DOHH2 (cell line): ENCODE measurements at regions not wholly inside any gene's neighbourhood (a gene's known extent, or its start where the extent isn't known, plus 50 kb on each side); places are given as distances from the start of the nearest gene placed in this dataset.
"Not testable (repeated sequence)": the region's sequence is repeated elsewhere in the genome, so short reads cannot be mapped to it uniquely, and the experiment has no call there.

ENCODE experiments used
- H3F3A ChIP-seq: fragments of 200-600 bp; sonication (generic), shearing (Covaris generic); 2 replicates; pipeline ENCODE4 v1.6.0; 2016; ENCODE audit warnings: antibody characterized with exemption, mild to moderate bottlenecking; ENCODE audit not compliant: control insufficient read depth, insufficient read depth
- H3K27ac ChIP-seq: fragments of 200-600 bp; sonication (generic); 2 replicates; pipeline ENCODE4 v1.5.1; 2014; ENCODE audit warnings: low read depth, mild to moderate bottlenecking, low read length, moderate library complexity
- H3K27me3 ChIP-seq: fragments of 200-600 bp; sonication (generic); 2 replicates; pipeline ENCODE4 v1.6.1; 2014; ENCODE audit warnings: mild to moderate bottlenecking, low read length, mixed read lengths; ENCODE audit not compliant: control insufficient read depth
- H3K36me3 ChIP-seq: fragments of 200-600 bp; sonication (generic); 2 replicates; pipeline ENCODE4 v1.6.1; 2014; ENCODE audit warnings: mild to moderate bottlenecking, low read length, moderate library complexity, mixed read lengths; ENCODE audit not compliant: control insufficient read depth
- H3K4me1 ChIP-seq: fragments of 200-600 bp; sonication (generic); 2 replicates; pipeline ENCODE4 v1.6.1; 2014; ENCODE audit warnings: mild to moderate bottlenecking, low read length, mixed read lengths; ENCODE audit not compliant: control insufficient read depth
- H3K4me2 ChIP-seq: fragments of 200-600 bp; sonication (generic); 2 replicates; pipeline ENCODE4 v1.6.0; 2014; ENCODE audit warnings: mild to moderate bottlenecking, low read length, moderate library complexity
- H3K4me3 ChIP-seq: fragments of 200-600 bp; sonication (generic); 2 replicates; pipeline ENCODE4 v1.5.1; 2014; ENCODE audit warnings: mild to moderate bottlenecking, low read length, mixed read lengths
- H3K79me2 ChIP-seq: fragments of 200-600 bp; sonication (generic); 2 replicates; pipeline ENCODE4 v1.6.1; 2014; ENCODE audit warnings: mild to moderate bottlenecking, low read length, mixed read lengths; ENCODE audit not compliant: control insufficient read depth
- H3K9me2 ChIP-seq: fragments of 200-600 bp; sonication (generic); replicated peaks from 2 replicates; pipeline ENCODE4 v1.6.1; 2014; ENCODE audit warnings: mild to moderate bottlenecking, low read length, mixed read lengths; ENCODE audit not compliant: control insufficient read depth
- H3K9me3 ChIP-seq: fragments of 200-600 bp; sonication (generic); 2 replicates; pipeline ENCODE4 v1.6.1; 2014; ENCODE audit warnings: antibody characterized with exemption, low read length, mixed read lengths; ENCODE audit not compliant: control insufficient read depth, insufficient read depth
- H4K20me1 ChIP-seq: fragments of 200-600 bp; sonication (generic); 2 replicates; pipeline ENCODE4 v1.6.0; 2014; ENCODE audit warnings: low read depth, mild to moderate bottlenecking, antibody characterized with exemption, low read length, moderate library complexity; ENCODE audit not compliant: control insufficient read depth, insufficient read depth
- EZH2phosphoT487 ChIP-seq: fragments of 200-600 bp; sonication (generic); IDR thresholded peaks from 2 replicates; pipeline ENCODE4 v1.6.1; 2017; ENCODE audit warnings: borderline replicate concordance, mild to moderate bottlenecking, antibody characterized with exemption, low read length, moderate library complexity, mixed read lengths
- TF ChIP-seq, protein P1 (sequence below): fragments of 200-600 bp; sonication (generic); IDR thresholded peaks from one replicate; pipeline ENCODE4 v1.5.1; 2014; ENCODE audit warnings: antibody characterized with exemption, mild to moderate bottlenecking, low read depth, low read length; ENCODE audit not compliant: poor library complexity, severe bottlenecking

DNA sequence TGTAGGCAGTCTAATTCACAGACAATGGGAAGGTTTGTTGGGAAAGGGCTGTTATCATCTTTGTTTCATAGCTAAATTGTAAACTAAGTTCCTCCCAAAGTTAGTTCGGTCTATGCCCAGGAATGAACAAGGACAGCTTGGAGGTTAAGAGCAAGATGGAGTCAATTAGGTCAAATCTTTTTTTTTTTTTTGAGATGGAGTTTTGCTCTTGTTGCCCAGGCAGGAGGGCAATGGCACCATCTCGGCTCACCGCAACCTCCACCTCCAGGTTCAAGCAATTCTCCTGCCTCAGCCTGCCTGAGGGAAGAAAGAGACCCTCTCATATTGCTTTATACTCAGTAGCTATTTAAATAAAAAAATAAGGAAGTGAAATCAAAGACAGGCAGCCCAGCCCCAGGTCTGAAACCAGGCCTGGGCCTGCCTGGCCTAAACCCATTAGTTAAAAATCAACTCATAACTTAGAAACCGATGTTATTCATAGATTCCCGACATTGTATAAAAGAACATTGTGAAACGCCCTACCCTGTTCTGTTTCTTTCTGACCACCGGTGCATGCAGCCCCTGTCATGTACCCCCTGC lies 297.4 kb upstream of the SGCG start:
- Histone ChIP-seq H3K4me1 (peaks cover 42% of the 10 kb centered on the region), H3F3A (no peaks in the 10 kb centered on the region), H3K36me3 (0 out of 2 replicates have a peak, but pooled peaks cover 2% of the 10 kb centered on the region), H3K4me3 (peak overlapping the region; percentile 68), H4K20me1 (no peaks in the 10 kb centered on the region), H3K4me2 (peak overlapping the region; percentile 70), H3K27ac (peak overlapping the region; percentile 85), H3K9me3 (no peaks in the 10 kb centered on the region), H3K27me3 (no peaks in the 10 kb centered on the region), H3K9me2 (no peaks in the 10 kb centered on the region), H3K79me2 (peaks cover 15% of the 10 kb centered on the region)
- TF ChIP-seq, protein P1, sequence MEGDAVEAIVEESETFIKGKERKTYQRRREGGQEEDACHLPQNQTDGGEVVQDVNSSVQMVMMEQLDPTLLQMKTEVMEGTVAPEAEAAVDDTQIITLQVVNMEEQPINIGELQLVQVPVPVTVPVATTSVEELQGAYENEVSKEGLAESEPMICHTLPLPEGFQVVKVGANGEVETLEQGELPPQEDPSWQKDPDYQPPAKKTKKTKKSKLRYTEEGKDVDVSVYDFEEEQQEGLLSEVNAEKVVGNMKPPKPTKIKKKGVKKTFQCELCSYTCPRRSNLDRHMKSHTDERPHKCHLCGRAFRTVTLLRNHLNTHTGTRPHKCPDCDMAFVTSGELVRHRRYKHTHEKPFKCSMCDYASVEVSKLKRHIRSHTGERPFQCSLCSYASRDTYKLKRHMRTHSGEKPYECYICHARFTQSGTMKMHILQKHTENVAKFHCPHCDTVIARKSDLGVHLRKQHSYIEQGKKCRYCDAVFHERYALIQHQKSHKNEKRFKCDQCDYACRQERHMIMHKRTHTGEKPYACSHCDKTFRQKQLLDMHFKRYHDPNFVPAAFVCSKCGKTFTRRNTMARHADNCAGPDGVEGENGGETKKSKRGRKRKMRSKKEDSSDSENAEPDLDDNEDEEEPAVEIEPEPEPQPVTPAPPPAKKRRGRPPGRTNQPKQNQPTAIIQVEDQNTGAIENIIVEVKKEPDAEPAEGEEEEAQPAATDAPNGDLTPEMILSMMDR = no peak
- TF ChIP-seq EZH2phosphoT487 = no peak

DNA sequence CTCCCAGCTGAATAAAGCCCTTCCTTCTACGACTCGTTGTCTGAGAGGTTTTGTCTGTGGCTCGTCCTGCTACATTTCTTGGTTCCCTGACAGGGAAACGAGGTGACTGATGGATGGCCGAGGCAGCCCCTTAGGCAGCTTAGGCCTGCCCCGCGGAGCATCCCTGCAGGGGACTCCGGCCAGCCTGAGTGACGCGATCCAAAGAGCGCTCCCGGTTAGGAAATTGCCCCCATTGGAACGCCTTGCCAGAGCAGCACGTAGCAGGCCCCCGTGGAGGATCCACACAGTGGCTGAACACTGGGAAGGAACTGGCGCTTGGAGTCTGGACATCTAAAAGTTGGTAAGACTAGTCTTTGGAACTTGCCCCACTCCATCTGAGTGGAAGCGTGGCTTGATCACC lies 296.8 kb upstream of the SGCG start:
- Histone ChIP-seq H3K9me2 (no peaks in the 10 kb centered on the region), H3K79me2 (peaks cover 15% of the 10 kb centered on the region), H3K36me3 (0 out of 2 replicates have a peak, but pooled peaks cover 2% of the 10 kb centered on the region), H3F3A (no peaks in the 10 kb centered on the region), H3K4me3 (peak overlapping the region; percentile 68), H4K20me1 (no peaks in the 10 kb centered on the region), H3K4me2 (peak overlapping the region; percentile 70), H3K27ac (peak overlapping the region; percentile 85), H3K4me1 (peaks cover 42% of the 10 kb centered on the region), H3K27me3 (no peaks in the 10 kb centered on the region), H3K9me3 (no peaks in the 10 kb centered on the region)
- no peak for TF ChIP-seq EZH2phosphoT487

DNA sequence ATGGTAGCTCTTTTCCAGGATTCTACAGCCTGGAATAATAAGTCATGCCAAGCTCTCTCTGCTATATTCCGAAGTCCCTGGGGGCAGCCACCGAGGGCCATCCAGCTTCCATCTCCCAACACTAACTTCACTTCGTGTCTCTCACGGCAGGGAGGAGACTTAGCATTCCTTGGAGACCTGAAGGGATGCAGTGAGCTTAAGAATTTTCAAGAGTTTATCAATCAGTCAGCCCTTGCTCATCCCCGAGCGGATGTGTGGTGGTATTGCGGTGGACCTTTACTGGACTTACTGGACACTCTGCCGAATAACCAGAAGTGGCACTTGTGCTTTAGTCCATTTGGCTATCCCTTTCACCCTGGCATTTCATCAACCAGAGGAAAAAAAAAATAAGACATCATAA lies 294.7 kb upstream of the SGCG start:
- H3K4me3 ChIP-seq, H3F3A ChIP-seq, H3K27me3 ChIP-seq, H3K9me2 ChIP-seq, H3K27ac ChIP-seq, H3K9me3 ChIP-seq, H3K4me2 ChIP-seq, H3K36me3 ChIP-seq, H4K20me1 ChIP-seq: not testable (repeated sequence)
- peaks cover 15% of the 10 kb centered on the region for H3K79me2 ChIP-seq
- H3K4me1 ChIP-seq = peaks cover 29% of the 10 kb centered on the region

DNA sequence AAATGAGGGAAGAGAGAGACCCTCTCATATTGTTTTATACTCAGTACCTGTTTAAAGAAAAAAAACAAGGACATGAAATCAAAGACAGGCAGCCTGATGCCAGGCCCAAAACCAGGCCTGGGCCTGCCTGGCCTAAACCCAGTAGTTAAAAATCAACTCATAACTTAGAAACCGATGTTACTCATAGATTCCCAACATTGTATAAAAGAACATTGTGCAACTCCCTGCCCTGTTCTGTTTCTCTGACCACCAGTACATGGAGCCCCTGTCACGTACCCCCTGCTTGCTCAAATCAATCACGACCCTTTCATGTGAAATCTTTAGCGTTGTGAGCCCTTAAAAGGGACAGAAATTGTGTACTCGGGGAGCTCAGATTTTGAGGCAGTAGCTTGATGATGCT lies 291.4 kb upstream of the SGCG start:
- not testable (repeated sequence) for H3K4me2 ChIP-seq, H3F3A ChIP-seq, H3K4me3 ChIP-seq, H4K20me1 ChIP-seq, H3K36me3 ChIP-seq, H3K9me2 ChIP-seq, H3K27ac ChIP-seq, H3K9me3 ChIP-seq, H3K27me3 ChIP-seq
- H3K79me2 ChIP-seq = peaks cover 15% of the 10 kb centered on the region
- peaks cover 12% of the 10 kb centered on the region for H3K4me1 ChIP-seq

DNA sequence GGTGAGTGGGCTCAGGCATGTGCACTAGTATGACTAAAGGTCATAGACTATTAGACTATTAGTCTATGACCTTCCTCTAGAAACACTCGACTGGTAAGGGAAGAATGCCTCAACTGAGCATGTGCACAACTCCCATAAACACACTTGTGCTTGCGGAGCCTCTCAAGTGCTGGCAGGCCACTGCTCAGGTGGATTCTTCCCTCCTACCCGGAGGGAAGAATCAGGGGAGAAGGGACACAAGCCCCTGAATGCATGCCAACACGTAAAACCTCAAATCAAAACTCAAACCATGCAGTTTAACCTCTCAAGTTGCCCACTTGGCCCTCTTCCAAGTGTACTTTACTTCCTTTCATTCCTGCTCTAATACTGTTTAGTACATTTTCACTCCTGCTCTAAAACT lies 287.6 kb upstream of the SGCG start:
- Histone ChIP-seq H3K9me2 (no peaks in the 10 kb centered on the region), H3F3A (no peaks in the 10 kb centered on the region), H3K4me2 (peak overlapping the region; percentile 47), H3K79me2 (no peaks in the 10 kb centered on the region), H3K4me3 (0 out of 2 replicates have a peak overlapping the region, but pooled peaks have one; percentile 35), H3K27ac (no peak overlapping the region), H3K27me3 (no peaks in the 10 kb centered on the region), H3K36me3 (no peaks in the 10 kb centered on the region), H3K4me1 (peaks cover 12% of the 10 kb centered on the region), H3K9me3 (peaks cover 8% of the 10 kb centered on the region; the same call in 1 of the 2 replicates), H4K20me1 (no peaks in the 10 kb centered on the region)
- no peak for TF ChIP-seq EZH2phosphoT487
- TF ChIP-seq, protein P1 = no peak
